COLO829 (cell line): ENCODE measurements at regions not wholly inside any gene's neighbourhood (a gene's known extent, or its start where the extent isn't known, plus 50 kb on each side); places are given as distances from the start of the nearest gene placed in this dataset.
A peak's percentile ranks its signal among the peaks of the same experiment; 100 is the strongest.
"Not testable (repeated sequence)": the region's sequence is repeated elsewhere in the genome, so short reads cannot be mapped to it uniquely, and the experiment has no call there.

Experiments used
- DNase-seq: peaks from one replicate; pipeline ENCODE4 v3.0.0; 2012; ENCODE audit warnings: low spot score

DNA sequence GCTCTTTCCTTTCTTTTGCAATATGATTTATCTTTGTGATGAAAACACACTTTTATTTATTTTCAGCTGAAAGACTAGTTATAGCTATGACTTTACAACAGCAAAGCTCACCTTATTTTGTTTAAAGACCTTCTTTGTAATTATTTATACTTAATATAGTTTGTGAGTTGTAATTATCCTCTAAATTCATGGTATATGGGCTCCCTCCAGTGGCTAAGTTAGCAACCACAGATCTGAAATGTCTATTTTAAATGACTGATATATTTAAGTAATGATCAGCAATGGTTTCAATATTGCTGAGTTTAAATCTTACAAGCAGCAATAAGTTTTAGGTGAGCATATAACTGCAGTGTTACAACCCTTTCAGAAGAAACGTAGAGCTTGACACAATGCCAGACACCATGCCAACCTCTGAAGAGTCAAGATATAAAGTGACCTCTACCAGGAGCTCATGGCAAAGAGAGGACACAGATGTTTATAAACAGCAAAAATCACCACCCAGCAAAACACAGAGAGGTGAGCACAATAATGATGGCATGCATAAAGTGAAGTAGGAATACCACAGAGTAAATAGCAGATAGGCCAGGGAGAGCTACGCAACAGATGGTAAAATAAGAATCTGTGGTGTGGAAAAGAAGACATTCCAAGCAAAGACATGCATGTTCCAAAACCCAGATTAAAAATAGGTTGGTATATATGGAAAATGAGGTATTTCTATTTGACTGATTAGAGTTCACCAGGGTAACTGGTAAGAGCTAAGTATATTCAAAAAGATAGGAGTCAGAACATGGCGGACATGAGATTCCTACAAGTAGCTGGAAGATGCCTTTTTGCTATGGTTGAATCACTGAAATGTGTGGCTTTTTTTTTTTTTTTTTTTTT lies 143.7 kb upstream of the ZNF385D start:
- no peak for DNase-seq

DNA sequence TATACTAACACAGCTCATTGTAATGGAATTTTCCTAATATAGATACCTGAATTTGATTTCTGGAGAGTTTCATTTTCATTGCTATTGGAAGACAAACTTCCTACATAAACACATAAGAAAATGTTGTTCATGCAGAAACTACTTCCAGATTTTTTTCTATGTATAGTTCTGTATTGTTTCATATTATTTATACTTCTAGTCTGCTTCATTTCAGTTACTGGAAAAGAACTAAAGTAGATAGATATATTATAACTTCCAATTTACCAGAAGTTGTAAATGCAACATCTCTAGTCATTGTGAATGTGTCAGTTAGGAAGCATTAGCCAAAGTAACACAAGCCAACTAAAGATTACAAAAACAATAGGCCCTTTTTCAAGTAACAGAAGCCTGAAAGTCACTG lies 147.3 kb upstream of the ZNF385D start:
- no peak for DNase-seq

DNA sequence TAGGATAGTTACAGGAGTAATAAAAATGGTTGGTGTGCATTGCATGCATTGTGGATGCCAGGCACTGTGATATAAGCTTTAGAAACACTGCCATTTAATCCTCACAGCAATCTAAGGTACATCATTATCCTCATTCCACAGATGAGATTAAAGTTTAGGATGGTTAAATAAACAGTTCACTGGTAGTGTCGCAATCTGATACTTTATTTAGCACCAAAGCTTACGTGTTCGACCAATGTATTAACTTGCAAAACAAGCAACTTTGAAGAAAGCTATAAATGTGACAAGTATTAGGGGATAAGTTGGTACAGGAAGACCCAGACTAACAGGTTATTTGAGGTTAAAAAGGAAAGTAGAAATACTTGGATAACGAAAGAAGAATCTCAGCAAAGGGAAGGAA lies 150.5 kb upstream of the ZNF385D start:
- no peak for DNase-seq

DNA sequence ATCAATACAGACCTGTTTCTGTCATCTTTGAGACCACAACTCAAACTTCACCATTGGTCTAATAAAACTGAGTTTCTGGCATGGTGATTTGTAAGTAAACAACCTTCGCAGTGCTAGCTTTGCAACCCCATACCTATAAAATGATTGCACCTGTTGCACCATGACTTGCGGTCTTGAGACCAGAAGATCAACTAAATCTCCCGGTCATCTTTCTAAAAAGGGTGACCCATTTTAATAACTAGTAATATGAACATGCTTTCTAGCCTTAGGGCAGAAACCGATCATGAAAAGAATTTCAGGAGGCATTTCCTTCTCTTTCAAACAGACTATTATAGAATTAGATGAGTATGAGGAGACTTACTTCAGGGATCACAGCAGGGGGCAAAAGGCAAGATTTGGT lies 151.9 kb upstream of the ZNF385D start:
- no peak for DNase-seq

DNA sequence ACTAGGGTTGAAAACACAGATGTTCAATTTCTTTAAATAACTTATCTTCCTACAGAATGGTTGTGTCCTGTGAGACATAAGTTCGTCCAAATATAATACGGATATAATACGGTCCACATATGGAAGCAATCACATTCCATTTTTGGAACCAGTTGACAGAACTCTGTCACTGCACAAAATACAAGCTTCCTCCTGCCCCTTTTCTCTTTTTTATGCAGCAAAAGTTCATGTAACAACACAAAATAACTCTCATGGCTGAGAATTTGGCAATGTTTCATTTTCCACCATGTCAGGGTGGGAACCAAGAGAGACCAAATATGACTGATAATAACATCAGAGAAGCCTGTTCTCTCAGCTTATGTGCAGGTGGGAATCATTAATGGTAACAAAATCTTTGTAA lies 158.1 kb upstream of the ZNF385D start:
- DNase-seq = no peak

DNA sequence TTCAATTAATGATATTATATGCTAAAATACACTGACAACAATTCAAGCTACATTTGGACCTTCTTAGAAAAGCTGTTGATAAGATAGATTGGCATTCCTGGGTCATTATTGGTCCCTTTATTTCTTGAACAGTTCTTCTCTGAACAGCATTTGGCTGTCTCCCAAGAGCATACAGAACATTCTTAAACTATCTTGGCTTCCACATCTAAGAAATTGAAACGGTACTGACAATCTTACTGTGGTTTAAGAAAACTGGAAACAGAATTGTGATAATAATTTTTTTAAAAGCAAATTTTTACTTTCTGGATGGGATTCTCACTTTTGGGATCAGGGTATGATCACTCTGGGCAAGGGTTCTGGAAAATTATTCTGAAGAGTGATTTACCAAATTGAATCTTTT lies 161.7 kb upstream of the ZNF385D start:
- DNase-seq = no peak

DNA sequence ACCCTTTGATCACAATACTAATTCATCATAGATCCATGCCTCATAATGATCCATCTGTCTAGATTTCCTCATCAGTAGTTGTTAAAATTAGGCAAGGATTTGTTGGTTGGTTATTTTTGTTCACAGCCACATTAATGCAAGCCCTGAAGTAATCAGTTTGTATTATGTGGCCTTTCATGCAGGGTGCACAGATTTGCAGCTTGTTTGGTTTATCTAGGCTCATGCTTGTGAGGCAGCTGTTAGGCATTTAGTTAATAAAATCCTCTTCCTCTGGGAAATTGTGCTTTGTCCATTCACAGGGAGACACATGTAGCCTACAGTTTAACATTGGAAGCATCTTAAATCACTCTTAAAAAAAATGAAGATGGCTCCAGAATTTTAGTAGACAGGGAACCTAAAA lies 162.8 kb upstream of the ZNF385D start:
- no peak for DNase-seq

DNA sequence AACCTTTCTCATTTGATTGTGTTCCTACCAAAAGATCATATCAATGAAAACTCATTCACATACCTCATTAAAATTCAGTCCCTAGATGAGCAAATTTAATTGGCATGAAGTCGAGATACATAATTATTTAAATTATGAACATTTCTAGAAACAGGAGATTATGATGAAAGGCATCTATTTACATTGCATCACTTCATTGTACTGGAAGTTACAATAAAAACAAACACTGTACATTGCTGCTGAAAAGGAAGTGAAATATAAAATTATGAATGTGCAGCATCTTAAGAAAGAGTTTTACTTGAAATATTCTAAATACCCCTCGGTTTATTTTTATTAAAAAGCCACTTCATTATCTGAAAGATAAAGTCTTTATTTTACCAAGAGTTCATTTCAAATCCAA lies 163.4 kb upstream of the ZNF385D start:
- no peak for DNase-seq

DNA sequence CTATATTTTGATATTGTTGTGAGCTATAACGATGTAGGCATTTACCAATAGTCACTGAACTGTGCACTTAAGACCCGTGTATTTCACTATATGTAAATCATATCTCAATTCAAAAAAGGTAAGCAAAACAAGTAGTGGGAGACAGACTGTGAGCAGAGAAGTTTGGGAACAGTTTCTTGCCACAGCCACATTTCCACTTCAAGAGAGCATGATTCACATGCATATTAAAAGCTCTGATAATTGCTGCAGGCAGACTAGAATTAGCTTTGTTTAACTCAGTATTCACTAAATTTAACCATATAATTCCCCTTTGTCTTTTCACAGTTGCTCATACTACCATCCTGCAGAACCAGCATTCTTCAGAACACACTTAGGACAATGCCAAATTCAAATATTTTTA lies 168.4 kb upstream of the ZNF385D start:
- no peak for DNase-seq

DNA sequence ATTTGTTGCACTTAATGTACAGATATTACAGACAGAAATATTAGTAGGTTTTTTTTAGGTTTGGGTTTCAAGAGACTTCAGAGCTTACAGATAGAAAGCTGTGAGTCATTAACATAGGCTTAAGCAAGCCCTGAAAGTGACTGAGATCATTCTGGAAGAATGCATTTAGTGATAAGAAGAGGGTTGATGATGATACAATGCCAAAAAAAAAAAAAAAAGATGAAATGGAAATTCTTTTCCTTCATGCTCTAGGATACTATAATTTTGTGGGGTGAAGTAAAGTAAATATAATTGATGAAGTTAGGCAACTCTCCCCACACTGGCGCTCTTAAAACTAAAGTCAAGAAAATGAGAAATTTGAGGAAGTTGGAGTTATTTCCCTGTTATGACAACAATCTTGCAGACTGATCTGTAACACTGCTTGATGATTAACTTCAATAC lies 169.4 kb upstream of the ZNF385D start:
- DNase-seq = no peak

DNA sequence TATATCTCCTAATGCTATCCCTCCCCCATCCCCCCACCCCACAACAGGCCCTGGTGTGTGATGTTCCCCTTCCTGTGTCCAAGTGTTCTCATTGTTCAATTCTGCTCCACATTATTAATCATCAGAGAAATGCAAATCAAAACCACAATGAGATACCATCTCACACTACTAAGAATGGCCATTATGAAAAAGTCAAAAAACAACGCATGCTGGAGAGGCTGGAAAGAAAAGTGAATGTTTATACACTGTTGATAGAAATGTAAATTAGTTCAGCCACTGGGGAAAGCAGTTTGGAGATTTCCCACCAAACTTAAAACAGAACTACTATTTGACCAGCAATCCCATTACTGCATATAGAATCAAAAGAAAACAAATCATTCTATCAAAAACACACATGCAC lies 172.1 kb upstream of the ZNF385D start:
- DNase-seq = not testable (repeated sequence)

DNA sequence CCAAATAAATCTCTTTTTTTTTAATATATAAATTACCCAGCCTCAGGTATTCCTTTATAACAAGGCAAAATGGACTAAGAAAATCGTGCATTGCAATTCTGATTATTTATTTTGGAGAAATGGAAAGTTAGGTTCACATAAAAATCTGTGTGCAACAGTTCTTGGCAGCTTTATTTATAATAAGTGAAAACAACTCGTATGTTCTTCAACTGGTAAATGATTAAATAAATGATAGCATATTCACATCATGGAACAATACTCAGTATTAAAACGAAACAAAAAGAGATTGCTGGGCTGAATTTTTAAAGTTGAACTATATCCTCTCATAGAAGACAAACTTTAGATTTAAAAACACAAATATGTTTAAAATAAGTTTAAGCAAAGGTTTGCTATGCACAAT lies 176.3 kb upstream of the ZNF385D start:
- DNase-seq = no peak

DNA sequence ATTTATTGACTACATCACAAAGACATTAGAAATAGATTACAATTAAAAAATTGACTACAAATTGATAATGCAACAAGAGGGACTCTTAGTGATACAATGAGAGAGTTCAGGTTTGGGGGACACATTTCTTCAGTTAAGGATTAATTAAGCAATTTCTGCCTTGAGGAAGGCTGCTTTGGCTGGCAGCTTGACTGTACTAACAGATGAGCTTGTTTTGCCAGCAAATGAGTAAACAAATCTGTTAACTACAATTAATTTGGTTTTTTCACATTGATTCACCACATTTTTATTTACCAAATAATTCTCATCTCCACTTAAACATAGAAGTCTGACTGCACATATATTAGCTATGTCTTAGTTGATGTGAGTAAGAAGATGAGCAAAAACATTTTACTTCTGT lies 183.6 kb upstream of the ZNF385D start:
- DNase-seq = no peak

DNA sequence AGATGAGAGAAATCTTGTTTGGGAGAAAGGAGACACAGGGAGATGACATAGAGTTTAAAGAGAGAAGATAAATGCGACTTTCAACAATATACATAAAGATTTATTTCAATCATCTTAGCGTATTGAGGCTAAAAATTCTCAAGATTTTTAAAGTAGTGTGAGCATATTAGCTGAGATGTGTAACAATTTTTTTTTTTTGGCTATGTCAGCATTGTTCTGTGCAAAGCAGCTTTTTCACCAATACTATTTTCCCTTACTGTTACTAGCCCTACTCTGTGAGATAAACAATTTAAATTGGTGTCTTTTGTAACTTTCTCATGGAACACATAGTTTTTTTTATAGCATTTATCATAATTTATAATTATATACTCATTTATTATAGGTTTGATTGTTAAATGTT lies 185.2 kb upstream of the ZNF385D start:
- DNase-seq = no peak

DNA sequence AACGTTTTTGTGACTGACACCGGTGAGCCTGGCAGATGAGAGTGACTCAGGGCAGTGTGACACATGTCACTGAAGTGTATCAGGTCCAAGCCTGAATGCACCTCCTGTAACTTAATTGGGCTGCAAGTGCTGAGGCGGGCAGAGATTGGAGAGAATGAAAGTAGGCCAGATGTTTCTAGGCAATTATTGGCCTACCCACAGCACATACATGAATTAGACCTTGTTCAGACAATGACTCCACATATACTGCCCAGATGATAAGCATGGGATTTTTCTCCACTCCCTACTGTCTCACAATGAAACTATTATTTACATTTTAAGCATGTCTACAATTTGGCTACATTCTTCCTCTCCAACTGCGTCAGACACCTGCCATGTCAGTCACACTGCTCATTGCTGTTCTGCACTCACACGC lies 187.3 kb upstream of the ZNF385D start:
- peak; percentile 0 for DNase-seq

DNA sequence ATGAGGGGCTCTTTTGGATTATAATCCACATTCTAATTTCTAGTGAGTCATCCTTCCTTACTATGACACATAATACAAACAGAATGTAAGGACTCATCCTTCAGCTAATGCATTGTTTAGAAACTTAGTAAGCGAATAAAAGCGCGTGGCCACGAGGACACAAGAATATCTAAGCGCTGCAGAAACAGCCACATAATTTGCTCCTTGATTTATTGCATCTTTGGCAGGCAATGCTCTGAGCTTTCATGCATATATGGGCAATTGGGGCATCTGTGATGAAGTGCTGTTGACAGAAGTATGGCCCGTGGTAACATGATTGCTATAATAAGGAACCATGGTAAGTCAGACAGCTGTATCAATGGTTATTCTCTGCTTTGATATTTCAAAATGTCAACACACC lies 191.3 kb upstream of the ZNF385D start:
- DNase-seq = no peak

DNA sequence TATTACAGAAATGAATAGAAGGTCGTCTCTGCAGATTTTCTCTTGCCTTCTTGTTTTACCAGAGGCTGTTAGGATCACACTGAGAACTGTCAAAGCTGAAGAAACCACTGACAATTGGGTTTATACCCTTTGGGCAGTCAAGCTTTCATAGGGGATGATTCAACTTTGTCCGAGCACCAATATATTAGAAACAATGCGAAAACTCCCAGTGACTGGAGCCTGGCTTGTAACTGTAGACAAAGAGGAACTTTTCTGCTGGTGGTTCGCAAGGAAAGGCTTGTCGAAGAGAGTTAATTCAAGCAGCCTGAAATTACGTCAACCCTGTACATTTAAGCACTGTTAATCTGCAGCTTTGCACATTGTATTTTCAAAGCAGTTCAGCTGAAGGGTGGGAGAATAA lies 193.2 kb upstream of the ZNF385D start:
- no peak for DNase-seq

DNA sequence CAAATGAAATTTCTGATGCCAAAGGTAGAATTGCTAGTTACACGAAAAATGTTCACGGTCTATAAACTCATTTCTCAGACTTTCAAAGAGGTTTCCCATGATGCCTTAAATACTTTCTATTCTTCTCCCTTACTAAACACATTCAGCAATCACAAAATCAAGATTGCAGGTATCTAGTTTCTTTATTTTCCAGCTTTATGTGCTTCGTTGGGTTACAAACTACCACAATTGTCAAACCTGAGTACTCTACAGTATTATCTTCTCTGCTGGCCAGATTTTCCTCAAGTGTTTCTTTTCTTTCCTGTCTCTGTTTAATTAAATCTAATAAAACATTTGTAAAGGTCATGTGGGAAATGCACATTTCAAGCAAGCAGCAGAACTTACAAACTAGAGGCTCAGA lies 201.8 kb upstream of the ZNF385D start:
- no peak for DNase-seq

DNA sequence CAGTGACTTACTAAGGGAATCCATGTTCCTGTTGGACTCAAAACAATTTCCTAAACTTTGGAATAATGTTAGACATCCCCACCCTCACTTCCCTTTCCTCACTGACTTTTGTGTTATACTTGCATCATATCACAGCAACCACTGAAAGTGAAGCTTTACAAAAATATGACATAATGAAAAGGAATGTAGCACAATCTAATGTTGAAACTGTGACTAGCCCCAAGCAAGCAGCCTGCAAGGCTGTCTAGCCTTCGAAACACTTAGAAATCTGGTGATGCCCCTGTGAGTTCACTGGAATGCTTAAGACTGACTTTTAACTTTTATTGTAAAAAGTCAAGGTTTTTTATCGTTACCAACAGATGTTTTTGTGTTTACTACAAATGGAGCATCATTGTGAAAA lies 203.7 kb upstream of the ZNF385D start:
- DNase-seq = no peak

DNA sequence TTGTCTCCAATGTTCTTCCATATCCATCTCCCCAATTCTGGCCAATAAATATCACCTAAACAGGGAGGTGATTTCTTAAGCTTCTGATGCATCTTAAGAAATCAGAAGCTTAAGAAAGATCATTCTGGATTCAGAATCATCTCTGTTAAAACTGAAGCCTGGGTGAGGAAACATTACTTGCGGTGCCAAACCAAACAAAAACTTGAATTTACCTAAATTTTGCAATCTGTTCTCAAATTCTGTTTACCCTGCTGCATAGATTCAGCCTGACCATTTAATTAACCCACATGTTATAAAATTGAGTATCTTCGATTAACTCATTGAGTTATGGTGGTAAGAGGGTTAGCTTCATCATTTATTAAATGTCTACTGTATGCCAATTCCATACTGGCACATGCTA lies 204.4 kb upstream of the ZNF385D start:
- DNase-seq = no peak

DNA sequence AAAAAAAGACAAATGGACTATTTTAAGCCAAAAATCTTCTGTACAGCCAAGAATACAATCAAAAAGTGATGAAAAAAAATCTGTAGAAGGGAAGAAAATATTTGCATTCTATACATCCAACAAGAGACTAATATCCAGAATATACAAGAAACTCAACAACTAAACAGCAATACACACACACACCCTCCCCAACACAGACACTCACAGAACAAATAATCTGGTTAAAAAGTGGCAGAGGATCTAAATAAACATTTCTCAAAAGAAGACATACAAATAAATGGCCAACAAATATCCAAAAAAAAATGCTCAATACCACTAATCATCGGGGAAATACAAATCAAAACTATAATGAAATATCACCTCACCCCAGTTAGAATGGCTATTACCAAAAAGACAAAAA lies 209.0 kb upstream of the ZNF385D start:
- DNase-seq = no peak

DNA sequence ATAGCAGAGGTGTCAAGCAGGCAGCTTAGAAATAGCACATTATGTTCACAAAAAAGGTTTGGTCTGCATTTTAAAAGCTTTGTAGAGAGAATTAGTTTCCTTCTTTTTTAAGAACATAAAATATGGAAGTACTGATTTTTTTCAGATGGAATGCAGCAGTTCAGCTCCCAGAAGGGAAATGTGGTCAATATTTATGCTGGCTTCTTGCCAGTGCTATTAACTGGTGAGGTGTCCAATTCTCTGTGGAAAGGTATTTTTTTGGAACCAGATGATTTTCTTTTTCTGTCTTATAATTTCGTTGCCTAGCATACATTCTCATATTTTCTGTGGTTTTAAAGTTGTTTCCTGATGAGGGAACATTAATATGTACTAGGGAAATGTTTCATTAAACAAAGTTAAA lies 211.4 kb upstream of the ZNF385D start:
- DNase-seq = no peak

DNA sequence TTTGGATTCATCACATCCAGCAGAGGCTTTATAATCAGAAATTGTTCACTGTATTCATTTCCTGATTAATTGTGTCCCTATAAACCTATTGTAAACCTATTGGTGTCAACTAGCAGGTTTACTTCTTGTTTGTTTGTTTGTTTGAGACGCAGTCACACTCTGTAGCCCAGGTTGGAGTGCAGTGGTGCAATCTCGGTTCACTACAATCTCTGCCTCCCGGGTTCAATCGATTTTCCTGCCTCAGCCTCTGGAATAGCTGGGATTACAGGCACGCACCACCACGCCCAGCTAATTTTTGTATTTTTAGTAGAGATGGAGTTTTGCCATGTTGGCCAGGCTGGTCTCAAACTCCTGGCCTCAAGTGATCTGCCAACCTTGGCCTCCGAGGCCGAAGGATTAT lies 215.4 kb upstream of the ZNF385D start:
- DNase-seq = not testable (repeated sequence)

DNA sequence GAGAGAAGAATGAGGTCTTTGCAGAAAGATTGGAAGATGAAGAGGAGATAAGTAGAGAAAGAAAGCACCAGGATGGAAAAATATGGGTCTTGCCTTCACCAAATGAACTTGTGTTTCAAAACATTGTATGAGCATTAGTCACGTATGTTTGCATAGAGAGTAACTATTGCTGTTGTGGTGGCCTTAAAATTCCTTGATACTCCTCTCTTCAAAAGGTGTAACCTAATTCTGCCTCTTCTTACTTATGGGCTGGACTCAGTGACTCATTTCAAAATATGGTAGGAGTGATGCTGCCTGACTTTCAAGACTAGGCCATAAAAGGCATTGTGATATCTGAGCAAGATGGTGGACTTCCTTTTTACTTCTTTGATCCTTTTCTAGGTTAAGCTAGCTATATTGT lies 228.7 kb upstream of the ZNF385D start:
- DNase-seq = no peak
